22Rv1 (cell line): ENCODE measurements at regions not wholly inside any gene's neighbourhood (a gene's known extent, or its start where the extent isn't known, plus 50 kb on each side); places are given as distances from the start of the nearest gene placed in this dataset.

ENCODE experiments used
- H3K27ac ChIP-seq: fragments of 450-650 bp; 2 replicates; pipeline ENCODE4 v1.5.1; 2017
- CTCF ChIP-seq: fragments of 450-650 bp; IDR thresholded peaks from 2 replicates; pipeline ENCODE4 v1.5.1; 2017; ENCODE audit warnings: mild to moderate bottlenecking
- ZFX ChIP-seq: fragments of 450-650 bp; IDR thresholded peaks from 2 replicates; pipeline ENCODE4 v1.6.1; 2017; ENCODE audit warnings: antibody characterized with exemption, borderline replicate concordance

- H3K27ac ChIP-seq, result no peak overlapping the region
- no peak for TF ChIP-seq ZFX
These were observed 895.8 kb downstream of the TSN start for GRCh38 chr2:122651236-122651635.

DNA sequence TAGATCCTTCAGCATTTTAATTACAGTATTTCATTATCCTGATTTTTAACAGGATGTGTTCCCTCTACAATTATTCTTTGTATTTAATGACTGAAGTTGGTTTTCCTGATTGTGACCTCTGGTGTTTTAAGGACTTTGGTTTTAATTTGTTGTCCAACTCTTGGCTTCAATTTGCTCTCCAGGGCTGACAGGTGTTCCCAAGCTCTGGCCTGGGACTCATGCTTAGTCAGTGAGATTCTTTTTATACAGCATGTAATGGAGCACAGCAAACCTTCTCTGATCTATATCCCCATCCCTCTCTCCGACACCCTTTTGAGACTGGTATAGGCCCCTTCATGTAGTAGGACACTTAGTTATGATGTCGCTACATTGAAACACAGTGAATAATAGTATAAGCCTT lies 896.3 kb downstream of the TSN start:
- H3K27ac ChIP-seq, result no peak overlapping the region
- TF ChIP-seq CTCF, result no peak
- no peak for TF ChIP-seq ZFX

- TF ChIP-seq CTCF, result no peak
- H3K27ac ChIP-seq, result no peak overlapping the region
These were observed 897.2 kb downstream of the TSN start for GRCh38 chr2:122652670-122653069.

- TF ChIP-seq ZFX, result no peak
- no peak for TF ChIP-seq CTCF
- no peak overlapping the region for H3K27ac ChIP-seq
These were observed 901.0 kb downstream of the TSN start for GRCh38 chr2:122656403-122656802.

DNA sequence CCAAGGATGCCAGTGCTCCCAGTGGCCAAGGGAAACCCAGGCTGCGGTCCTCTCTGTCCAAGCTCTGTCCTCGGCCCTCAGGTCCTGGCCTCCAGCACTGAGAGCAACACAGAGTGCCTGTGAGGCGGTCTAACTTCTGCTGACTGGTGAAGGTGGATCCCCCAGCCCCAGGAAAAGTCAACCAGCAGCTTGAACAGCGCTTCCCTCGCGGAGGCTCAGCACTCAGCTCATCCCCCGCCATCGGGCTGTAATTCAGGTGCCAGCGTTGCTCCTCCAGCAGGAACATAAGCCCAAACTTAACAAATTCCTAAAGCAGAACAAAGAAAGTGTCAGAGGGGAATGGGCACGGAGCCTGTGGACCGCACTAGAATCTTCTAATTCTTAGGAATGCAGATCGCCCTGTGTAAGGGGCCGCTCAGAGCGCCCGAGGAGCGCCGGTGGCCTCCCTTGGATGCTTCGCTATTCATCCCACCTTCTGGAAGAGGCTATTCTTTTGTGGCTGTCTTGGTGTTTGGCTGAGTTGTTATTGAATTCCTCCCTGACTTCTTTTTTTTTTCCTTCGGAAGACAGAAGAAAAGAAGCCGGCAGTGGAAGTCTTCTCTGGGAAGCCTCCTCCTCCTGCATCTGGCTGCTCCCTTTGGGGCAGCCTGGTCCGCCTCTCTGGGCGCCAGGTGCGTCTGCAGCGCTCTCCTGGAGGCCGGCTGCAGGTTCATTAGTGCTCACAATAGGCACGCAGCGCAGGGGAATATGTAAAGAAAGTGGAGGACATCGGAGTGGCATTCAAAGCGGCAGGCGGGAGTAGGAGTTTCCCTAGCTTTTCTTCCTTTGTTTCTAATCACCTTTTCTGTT lies 905.6 kb downstream of the TSN start:
- no peak for TF ChIP-seq ZFX
- no peak for TF ChIP-seq CTCF

GRCh38 chr2:122663620-122664019 lies 908.2 kb downstream of the TSN start:
- TF ChIP-seq ZFX (no peak), CTCF (no peak)
- no peak overlapping the region for H3K27ac ChIP-seq

More for the DNA sequence above, 905.6 kb downstream of the TSN start:
- no peak overlapping the region for H3K27ac ChIP-seq

- no peak for TF ChIP-seq ZFX
- no peak for TF ChIP-seq CTCF
- H3K27ac ChIP-seq, result no peak overlapping the region
These were observed 914.2 kb downstream of the TSN start for GRCh38 chr2:122669627-122670026.

DNA sequence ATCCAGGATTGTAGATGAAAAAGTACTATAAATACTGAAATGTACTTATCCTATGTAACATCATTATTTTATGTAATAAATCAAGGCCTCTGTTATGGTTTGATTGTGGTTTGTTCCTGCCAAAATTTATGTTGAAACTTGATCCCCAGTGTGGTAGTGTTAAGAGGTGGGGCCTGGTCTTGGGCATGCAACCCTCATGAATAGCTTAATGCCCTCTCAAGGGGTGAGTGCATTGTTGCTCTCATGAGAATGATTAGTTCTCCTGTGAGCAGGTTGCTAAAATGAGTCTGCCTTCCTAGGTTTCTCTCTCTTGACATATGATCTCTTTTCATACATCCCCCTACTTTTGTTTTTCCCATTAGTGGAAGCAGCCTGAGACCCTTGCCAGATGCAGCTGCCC lies 915.4 kb downstream of the TSN start:
- no peak for TF ChIP-seq CTCF
- no peak for TF ChIP-seq ZFX
- H3K27ac ChIP-seq, result no peak overlapping the region
